Activated CD8-positive, alpha-beta T cell treated with anti-CD3 and anti-CD28 coated beads, Interleukin-2, amount 10 ng/mL, durations not matched to agents 7 days and 5 days (primary cell): ENCODE measurements at regions not wholly inside any gene's neighbourhood (a gene's known extent, or its start where the extent isn't known, plus 50 kb on each side); places are given as distances from the start of the nearest gene placed in this dataset.
"Not testable (repeated sequence)": the region's sequence is repeated elsewhere in the genome, so short reads cannot be mapped to it uniquely, and the experiment has no call there.

Source experiments
- ATAC-seq: fragments of 150-1000 bp; cut with Tn5 transposase; one replicate; pipeline ENCODE4 v1.10.0; 2021; ENCODE audit warnings: moderate library complexity
- CTCF ChIA-PET: fragments of 350-600 bp; sonication (Branson Sonifier 250); formaldehyde crosslinking; loops from one replicate; lab custom pipeline; 2021; ENCODE audit warnings: antibody characterized with exemption; lab: Charles Lee
- POLR2A ChIA-PET: fragments of 350-600 bp; sonication (Branson Sonifier 250); formaldehyde crosslinking; loops from one replicate; lab custom pipeline; 2021; ENCODE audit warnings: antibody characterized with exemption; lab: Charles Lee
- DNase-seq: peaks from one replicate; pipeline ENCODE4 v3.0.0-alpha.2; 2020
- H3K27ac Mint-ChIP-seq: one replicate; pipeline ENCODE4 v1.8.0; 2021; ENCODE audit warnings: mild to moderate bottlenecking, mixed read lengths
- H3K27me3 Mint-ChIP-seq: one replicate; pipeline ENCODE4 v1.8.0; 2021; ENCODE audit warnings: low read depth, mixed read lengths
- H3K36me3 Mint-ChIP-seq: one replicate; pipeline ENCODE4 v1.8.0; 2021; ENCODE audit warnings: low read depth, mixed read lengths
- H3K4me1 Mint-ChIP-seq: one replicate; pipeline ENCODE4 v1.8.0; 2021; ENCODE audit warnings: low read depth, mixed read lengths
- H3K4me3 Mint-ChIP-seq: one replicate; pipeline ENCODE4 v1.8.0; 2021; ENCODE audit warnings: mild to moderate bottlenecking, mixed read lengths
- H3K9me3 Mint-ChIP-seq: one replicate; pipeline ENCODE4 v1.8.0; 2022; ENCODE audit warnings: mixed read lengths; ENCODE audit not compliant: insufficient read depth

GRCh38 chr17:74119049-74119580 lies 84.4 kb upstream of the RPL38 start:
- ChIA-PET POLR2A (no interaction called here), CTCF (interaction anchor here (0.6 kb wide), 1 partner anchor 29 kb away, joined by 3 read pairs; no protein-coding TSS in a partner anchor)
- no peak for ATAC-seq
- Mint-ChIP-seq H3K4me1 (peaks cover 4% of the 10 kb centered on the region), H3K4me3 (no peak overlapping the region), H3K36me3 (no peaks in the 10 kb centered on the region), H3K9me3 (no peaks in the 10 kb centered on the region), H3K27ac (no peak overlapping the region), H3K27me3 (peaks cover 7% of the 10 kb centered on the region)
- no peak for DNase-seq

GRCh38 chr17:74119965-74120364 lies 83.5 kb upstream of the RPL38 start:
- Mint-ChIP-seq H3K4me3 (no peak overlapping the region), H3K27ac (no peak overlapping the region), H3K36me3 (no peaks in the 10 kb centered on the region), H3K27me3 (peaks cover 7% of the 10 kb centered on the region), H3K4me1 (peaks cover 4% of the 10 kb centered on the region), H3K9me3 (no peaks in the 10 kb centered on the region)
- DNase-seq (no peak), ATAC-seq (no peak)
- ChIA-PET CTCF (no interaction called here), POLR2A (no interaction called here)

- CTCF ChIA-PET: interaction anchor here (0.7 to 0.9 kb wide), 2 partner anchors 33 to 76 kb away, joined by 3 read pairs; no protein-coding TSS in a partner anchor
- H3K4me3 Mint-ChIP-seq: no peak overlapping the region
- ATAC-seq (no peak), DNase-seq (no peak)
- H3K36me3 Mint-ChIP-seq: no peaks in the 10 kb centered on the region
- H3K27me3 Mint-ChIP-seq: peaks cover 3% of the 10 kb centered on the region
- H3K9me3 Mint-ChIP-seq: no peaks in the 10 kb centered on the region
- no peaks in the 10 kb centered on the region for H3K4me1 Mint-ChIP-seq
- POLR2A ChIA-PET: no interaction called here
- no peak overlapping the region for H3K27ac Mint-ChIP-seq
Measured at GRCh38 chr17:74123350-74123749, 80.1 kb upstream of the RPL38 start.

GRCh38 chr17:74123866-74124444 lies 79.5 kb upstream of the RPL38 start:
- DNase-seq: no peak
- H3K9me3 Mint-ChIP-seq: no peaks in the 10 kb centered on the region
- ChIA-PET CTCF (interaction anchor here (0.7 to 0.9 kb wide), 2 partner anchors 34 to 76 kb away, joined by 3 read pairs; no protein-coding TSS in a partner anchor), POLR2A (no interaction called here)
- H3K36me3 Mint-ChIP-seq: no peaks in the 10 kb centered on the region
- H3K4me3 Mint-ChIP-seq: no peak overlapping the region
- peaks cover 3% of the 10 kb centered on the region for H3K27me3 Mint-ChIP-seq
- no peak for ATAC-seq
- no peak overlapping the region for H3K27ac Mint-ChIP-seq
- H3K4me1 Mint-ChIP-seq: no peaks in the 10 kb centered on the region

- Mint-ChIP-seq H3K27me3 (peaks cover 3% of the 10 kb centered on the region), H3K4me1 (no peaks in the 10 kb centered on the region), H3K36me3 (no peaks in the 10 kb centered on the region), H3K27ac (no peak overlapping the region), H3K9me3 (no peaks in the 10 kb centered on the region), H3K4me3 (no peak overlapping the region)
- ChIA-PET CTCF (no interaction called here), POLR2A (interaction anchor here (0.7 kb wide), 1 partner anchor 66 kb away, joined by 3 read pairs; no protein-coding TSS in a partner anchor)
- DNase-seq: no peak
- ATAC-seq: no peak
Measured at GRCh38 chr17:74125156-74125555, 78.3 kb upstream of the RPL38 start.

GRCh38 chr17:74126179-74126900 lies 77.1 kb upstream of the RPL38 start:
- Mint-ChIP-seq H3K9me3 (no peaks in the 10 kb centered on the region), H3K27ac (no peak overlapping the region), H3K4me3 (no peak overlapping the region), H3K36me3 (no peaks in the 10 kb centered on the region), H3K4me1 (no peaks in the 10 kb centered on the region), H3K27me3 (no peaks in the 10 kb centered on the region)
- no peak for DNase-seq
- CTCF ChIA-PET: interaction anchor here (0.8 kb wide), 1 partner anchor 36 kb away, joined by 3 read pairs; no protein-coding TSS in a partner anchor
- ATAC-seq: no peak
- POLR2A ChIA-PET: no interaction called here

GRCh38 chr17:74126959-74127358 lies 76.5 kb upstream of the RPL38 start:
- POLR2A ChIA-PET: no interaction called here

GRCh38 chr17:74128456-74129211 lies 74.8 kb upstream of the RPL38 start:
- H3K36me3 Mint-ChIP-seq: no peaks in the 10 kb centered on the region
- CTCF ChIA-PET: no interaction called here
- POLR2A ChIA-PET: no interaction called here
- DNase-seq (no peak), ATAC-seq (no peak)
- H3K4me3 Mint-ChIP-seq: no peak overlapping the region
- H3K9me3 Mint-ChIP-seq: no peaks in the 10 kb centered on the region
- no peaks in the 10 kb centered on the region for H3K27me3 Mint-ChIP-seq
- H3K27ac Mint-ChIP-seq: no peak overlapping the region
- no peaks in the 10 kb centered on the region for H3K4me1 Mint-ChIP-seq

More at GRCh38 chr17:74126959-74127358, 76.5 kb upstream of the RPL38 start:
- CTCF ChIA-PET: interaction anchor here (0.8 kb wide), 1 partner anchor 37 kb away, joined by 3 read pairs; no protein-coding TSS in a partner anchor
- H3K4me1 Mint-ChIP-seq: no peaks in the 10 kb centered on the region
- H3K27me3 Mint-ChIP-seq: no peaks in the 10 kb centered on the region
- ATAC-seq (no peak), DNase-seq (no peak)
- no peaks in the 10 kb centered on the region for H3K9me3 Mint-ChIP-seq
- no peak overlapping the region for H3K4me3 Mint-ChIP-seq
- no peak overlapping the region for H3K27ac Mint-ChIP-seq
- no peaks in the 10 kb centered on the region for H3K36me3 Mint-ChIP-seq

GRCh38 chr17:74129800-74130199 lies 73.7 kb upstream of the RPL38 start:
- H3K4me1 Mint-ChIP-seq, ATAC-seq, H3K36me3 Mint-ChIP-seq, H3K4me3 Mint-ChIP-seq, CTCF ChIA-PET, H3K9me3 Mint-ChIP-seq, H3K27me3 Mint-ChIP-seq, H3K27ac Mint-ChIP-seq, DNase-seq, POLR2A ChIA-PET: not testable (repeated sequence)

- ChIA-PET POLR2A (no interaction called here), CTCF (no interaction called here)
- no peak for ATAC-seq
Measured at GRCh38 chr17:74130276-74130675, 73.2 kb upstream of the RPL38 start.

GRCh38 chr17:74130841-74131240 lies 72.6 kb upstream of the RPL38 start:
- Mint-ChIP-seq H3K36me3 (no peaks in the 10 kb centered on the region), H3K9me3 (no peaks in the 10 kb centered on the region), H3K27ac (no peak overlapping the region), H3K4me3 (no peak overlapping the region), H3K27me3 (peaks cover 2% of the 10 kb centered on the region), H3K4me1 (no peaks in the 10 kb centered on the region)
- POLR2A ChIA-PET: no interaction called here
- ATAC-seq (no peak), DNase-seq (no peak)
- CTCF ChIA-PET: no interaction called here

More at GRCh38 chr17:74130276-74130675, 73.2 kb upstream of the RPL38 start:
- Mint-ChIP-seq H3K4me1 (no peaks in the 10 kb centered on the region), H3K9me3 (no peaks in the 10 kb centered on the region), H3K36me3 (no peaks in the 10 kb centered on the region), H3K27me3 (no peaks in the 10 kb centered on the region), H3K27ac (no peak overlapping the region), H3K4me3 (no peak overlapping the region)
- DNase-seq: no peak
